Muscle layer of colon (tissue), 2 donors: ENCODE measurements at regions not wholly inside any gene's neighbourhood (a gene's known extent, or its start where the extent isn't known, plus 50 kb on each side); places are given as distances from the start of the nearest gene placed in this dataset.

ENCODE experiments used
- H3K27ac ChIP-seq: one replicate; pipeline ENCODE4 v1.7.0; 2013; ENCODE audit warnings: low read depth, mild to moderate bottlenecking, low read length, moderate library complexity
- H3K27me3 ChIP-seq, 2 donors: one replicate each; pipeline ENCODE4 v1.7.0; 2013; ENCODE audit warnings: low read length in 2 of 2, mild to moderate bottlenecking in 2 of 2; ENCODE audit not compliant: insufficient read depth in 2 of 2, control insufficient read depth in 1 of 2
- H3K36me3 ChIP-seq: one replicate; pipeline ENCODE4 v1.7.0; 2013; ENCODE audit warnings: mild to moderate bottlenecking, low read length; ENCODE audit not compliant: insufficient read depth
- H3K4me1 ChIP-seq: one replicate; pipeline ENCODE4 v1.7.0; 2013; ENCODE audit warnings: mild to moderate bottlenecking, low read length; ENCODE audit not compliant: insufficient read depth
- H3K4me3 ChIP-seq, 2 donors: one replicate each; pipeline ENCODE4 v1.7.0; 2013; ENCODE audit warnings: low read length in 2 of 2, low read depth in 1 of 2, mild to moderate bottlenecking in 1 of 2, moderate library complexity in 1 of 2
- H3K9ac ChIP-seq: one replicate; pipeline ENCODE4 v1.7.0; 2013; ENCODE audit warnings: low read length
- H3K9me3 ChIP-seq: one replicate; pipeline ENCODE4 v1.7.0; 2013; ENCODE audit warnings: mild to moderate bottlenecking, low read length
- donor health status: abdominal sarcoma.
- donor health status: Adenocarcinoma of cecum.

DNA sequence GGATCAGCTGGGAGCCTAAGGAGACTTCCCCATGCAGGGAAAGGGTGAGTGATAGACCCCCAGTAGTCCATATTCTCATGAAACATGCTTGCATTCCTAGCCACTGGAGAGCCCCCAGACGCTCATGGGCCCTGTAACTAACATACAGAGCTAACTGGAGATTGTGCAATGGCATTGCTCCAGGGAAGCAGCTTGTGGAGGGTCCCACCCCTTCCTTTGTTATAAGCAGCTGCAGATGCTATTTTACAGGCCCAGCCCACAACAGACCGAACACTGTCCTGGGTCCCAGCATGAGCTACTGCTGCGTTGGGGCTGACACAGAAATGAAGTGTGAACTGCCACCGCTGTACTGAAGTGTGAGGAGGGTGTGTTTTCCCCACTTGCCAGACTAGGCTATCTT lies 1465.7 kb upstream of the DIAPH2 start:
- Histone ChIP-seq H3K36me3 (no peaks in the 10 kb centered on the region), H3K9ac (no peak overlapping the region), H3K4me3 (no peak overlapping the region), H3K27me3 (no peaks in the 10 kb centered on the region), H3K27ac (no peak overlapping the region), H3K4me1 (no peaks in the 10 kb centered on the region), H3K9me3 (no peaks in the 10 kb centered on the region)

DNA sequence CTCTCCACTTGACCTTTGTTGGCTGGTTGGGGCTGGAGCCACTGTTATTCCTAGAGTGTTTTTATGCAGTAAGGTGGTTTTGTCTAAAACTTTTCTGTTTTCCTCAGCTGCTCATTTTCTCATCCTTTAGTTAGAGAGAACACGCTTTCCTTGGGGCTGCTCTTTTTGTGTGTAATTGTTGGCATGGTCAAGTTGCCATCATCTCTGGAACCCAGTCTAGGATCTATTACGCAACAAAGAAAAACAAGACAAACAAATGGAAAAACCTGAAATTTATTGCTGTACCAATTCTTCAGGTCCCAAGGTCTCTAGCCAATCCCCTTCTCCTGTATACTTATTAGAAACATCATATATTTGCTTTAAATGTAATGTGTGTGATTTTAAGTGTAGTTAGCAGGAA lies 1436.3 kb upstream of the DIAPH2 start:
- Histone ChIP-seq H3K27ac (no peak overlapping the region), H3K9me3 (no peaks in the 10 kb centered on the region), H3K4me1 (no peaks in the 10 kb centered on the region), H3K4me3 (no peak overlapping the region), H3K36me3 (no peaks in the 10 kb centered on the region), H3K27me3 (no peaks in the 10 kb centered on the region), H3K9ac (no peak overlapping the region)

DNA sequence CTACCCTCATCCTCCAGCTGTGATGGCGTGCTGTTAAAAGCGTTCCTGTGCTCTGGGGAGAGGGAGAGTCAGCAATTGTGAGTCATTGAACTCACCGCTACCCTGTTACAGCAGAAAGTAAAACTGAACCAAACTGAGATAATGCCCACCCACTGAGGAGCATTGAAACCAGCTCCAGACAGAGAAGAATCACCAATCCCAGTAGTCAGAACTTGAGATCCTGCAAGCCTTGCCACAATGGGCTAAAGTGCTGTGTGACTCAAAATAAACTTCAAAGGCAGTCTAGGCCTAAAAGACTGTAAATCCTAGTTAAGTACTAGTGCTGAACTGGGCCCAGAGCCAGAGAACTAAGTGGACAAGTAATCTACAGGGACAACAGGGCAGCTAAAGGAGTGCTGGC lies 1394.2 kb upstream of the DIAPH2 start:
- Histone ChIP-seq H3K36me3 (no peaks in the 10 kb centered on the region), H3K9me3 (no peaks in the 10 kb centered on the region), H3K27me3 (no peaks in the 10 kb centered on the region), H3K4me1 (no peaks in the 10 kb centered on the region), H3K4me3 (no peak overlapping the region), H3K27ac (no peak overlapping the region), H3K9ac (no peak overlapping the region)

DNA sequence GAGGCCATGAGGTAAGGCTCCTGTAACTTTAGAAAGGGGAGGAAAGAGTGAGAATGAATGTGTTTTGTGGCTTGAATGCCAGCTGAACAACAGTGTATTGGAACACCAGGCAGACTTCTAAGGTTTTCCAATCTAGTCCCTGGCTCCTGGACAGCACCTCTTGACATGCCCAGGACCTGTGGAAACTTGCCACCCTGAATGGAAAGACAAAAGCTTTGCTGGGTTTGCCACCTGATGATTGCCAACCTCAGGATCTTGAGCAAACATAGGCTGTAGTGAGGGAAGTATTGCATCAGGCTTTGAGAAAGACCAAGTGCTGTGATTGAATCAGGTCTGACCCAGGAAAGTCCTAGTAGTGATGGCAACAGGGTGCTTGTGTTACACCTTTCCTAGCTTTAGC lies 1393.1 kb upstream of the DIAPH2 start:
- Histone ChIP-seq H3K9me3 (no peaks in the 10 kb centered on the region), H3K36me3 (no peaks in the 10 kb centered on the region), H3K4me3 (no peak overlapping the region), H3K27ac (no peak overlapping the region), H3K9ac (no peak overlapping the region), H3K4me1 (no peaks in the 10 kb centered on the region), H3K27me3 (no peaks in the 10 kb centered on the region)

DNA sequence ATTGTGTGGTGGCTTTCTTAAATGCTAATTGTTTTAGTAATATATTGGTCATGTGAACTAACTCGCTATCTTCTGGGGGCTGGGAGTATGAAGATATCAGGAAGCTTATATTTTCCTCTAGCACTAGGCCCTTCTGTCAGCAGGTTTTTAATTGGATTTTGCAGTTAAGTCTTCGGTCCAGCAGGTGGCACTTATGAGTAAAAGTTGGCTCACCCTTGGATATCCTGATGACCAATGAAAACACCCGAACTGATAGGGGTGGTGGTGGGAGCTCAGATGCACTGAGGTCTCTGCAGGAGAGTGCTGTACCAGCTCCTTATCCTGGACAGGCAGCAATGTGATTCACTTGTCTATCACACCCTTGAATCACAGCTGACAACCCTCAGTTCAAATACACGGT lies 1365.8 kb upstream of the DIAPH2 start:
- no peak overlapping the region for H3K9ac ChIP-seq
- H3K4me3 ChIP-seq: no peak overlapping the region
- peaks cover 3 to 4% of the 10 kb centered on the region in 2 donors for H3K27me3 ChIP-seq
- H3K4me1 ChIP-seq: no peaks in the 10 kb centered on the region
- H3K27ac ChIP-seq: no peak overlapping the region
- no peaks in the 10 kb centered on the region for H3K9me3 ChIP-seq
- H3K36me3 ChIP-seq: no peaks in the 10 kb centered on the region

DNA sequence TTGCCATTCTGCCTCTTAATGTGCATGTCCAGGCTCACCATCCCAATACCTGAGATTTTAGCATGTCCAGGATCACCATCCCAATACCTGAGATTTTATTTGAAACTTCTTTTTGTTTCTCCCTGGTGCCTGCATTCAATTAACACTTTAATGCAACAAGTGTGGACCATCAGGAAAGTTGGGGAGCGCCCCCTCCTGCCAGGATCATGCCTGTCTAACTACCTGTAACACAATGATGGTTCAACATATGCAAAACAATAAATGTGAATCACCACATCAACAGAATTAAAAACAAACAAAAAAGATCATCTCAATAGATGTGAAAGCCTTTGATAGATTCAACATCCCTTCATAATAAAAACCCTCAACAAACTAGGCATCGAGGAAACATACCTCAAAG lies 1359.5 kb upstream of the DIAPH2 start:
- peaks cover 5% of the 10 kb centered on the region for H3K9me3 ChIP-seq
- H3K27me3 ChIP-seq: peaks cover 0 to 4% of the 10 kb centered on the region in 2 donors
- no peaks in the 10 kb centered on the region for H3K36me3 ChIP-seq
- H3K27ac ChIP-seq: no peak overlapping the region
- no peak overlapping the region for H3K9ac ChIP-seq
- H3K4me3 ChIP-seq: no peak overlapping the region
- H3K4me1 ChIP-seq: no peaks in the 10 kb centered on the region

DNA sequence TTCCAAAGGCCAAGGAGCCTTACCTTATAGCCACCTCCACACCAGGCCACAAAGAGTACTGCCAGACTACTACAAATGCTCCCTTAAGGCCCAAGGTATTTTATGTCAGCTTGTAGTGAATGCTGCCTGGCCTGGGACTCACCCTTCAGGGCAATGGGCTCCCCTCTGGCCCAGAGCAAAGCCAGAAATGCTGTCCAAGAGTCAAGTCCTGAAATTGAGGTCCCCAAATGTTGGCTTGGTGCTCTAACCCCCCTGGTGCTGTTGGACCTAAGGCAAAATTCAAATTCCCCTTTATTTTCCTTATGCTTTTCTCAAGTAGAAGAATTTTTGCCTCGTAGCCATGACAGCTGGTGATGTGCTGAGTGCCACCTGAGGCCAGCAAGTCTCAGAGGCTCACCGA lies 1354.3 kb upstream of the DIAPH2 start:
- Histone ChIP-seq H3K9ac (no peak overlapping the region), H3K27me3 (no peaks in the 10 kb centered on the region), H3K9me3 (peaks cover 5% of the 10 kb centered on the region), H3K4me3 (no peak overlapping the region), H3K36me3 (no peaks in the 10 kb centered on the region), H3K27ac (no peak overlapping the region), H3K4me1 (no peaks in the 10 kb centered on the region)

DNA sequence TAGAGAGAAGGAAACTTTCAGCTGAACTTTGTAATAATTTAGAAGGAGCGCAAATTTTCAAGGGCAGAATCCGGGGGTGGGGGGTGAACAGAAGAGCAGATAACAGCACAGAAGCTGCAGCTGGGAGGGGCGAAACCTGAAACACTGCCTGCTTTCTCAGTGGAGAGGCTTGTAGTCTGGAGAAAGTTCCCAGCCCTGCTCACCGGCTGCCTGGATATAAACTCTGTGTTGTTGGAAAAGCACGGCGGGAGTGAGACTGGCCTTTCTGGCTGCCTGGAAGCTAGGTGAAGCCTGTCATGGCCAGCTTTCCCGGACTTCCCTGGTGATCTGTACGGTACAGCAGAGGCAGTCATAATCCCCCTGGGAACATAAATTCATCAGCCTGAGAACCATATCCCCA lies 1352.1 kb upstream of the DIAPH2 start:
- Histone ChIP-seq H3K4me3 (no peak overlapping the region), H3K9me3 (peaks cover 5% of the 10 kb centered on the region), H3K36me3 (no peaks in the 10 kb centered on the region), H3K27me3 (no peaks in the 10 kb centered on the region), H3K27ac (no peak overlapping the region), H3K4me1 (no peaks in the 10 kb centered on the region), H3K9ac (no peak overlapping the region)

DNA sequence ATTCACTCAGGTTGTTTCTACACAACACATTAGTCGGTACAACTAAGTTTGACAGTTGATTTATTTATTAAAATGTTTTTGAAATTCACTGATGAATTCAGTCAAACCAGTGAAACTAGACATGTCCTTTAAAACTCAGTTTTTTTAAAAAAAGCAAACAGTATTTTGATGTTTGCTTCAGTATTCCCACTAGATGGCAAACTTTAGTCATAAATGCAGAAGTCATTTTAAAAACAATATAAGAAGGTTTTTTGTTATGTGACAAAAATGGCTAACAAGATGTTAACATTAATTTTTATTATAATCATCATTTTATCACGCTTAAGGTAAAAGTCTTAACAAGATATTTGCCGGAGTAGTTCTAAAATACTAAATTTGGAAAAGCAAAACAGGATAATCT lies 1337.8 kb upstream of the DIAPH2 start:
- H3K9ac ChIP-seq: no peak overlapping the region
- no peaks in the 10 kb centered on the region for H3K9me3 ChIP-seq
- H3K27ac ChIP-seq: no peak overlapping the region
- no peaks in the 10 kb centered on the region for H3K36me3 ChIP-seq
- H3K4me3 ChIP-seq: no peak overlapping the region
- H3K27me3 ChIP-seq: no peaks in the 10 kb centered on the region
- no peaks in the 10 kb centered on the region for H3K4me1 ChIP-seq

DNA sequence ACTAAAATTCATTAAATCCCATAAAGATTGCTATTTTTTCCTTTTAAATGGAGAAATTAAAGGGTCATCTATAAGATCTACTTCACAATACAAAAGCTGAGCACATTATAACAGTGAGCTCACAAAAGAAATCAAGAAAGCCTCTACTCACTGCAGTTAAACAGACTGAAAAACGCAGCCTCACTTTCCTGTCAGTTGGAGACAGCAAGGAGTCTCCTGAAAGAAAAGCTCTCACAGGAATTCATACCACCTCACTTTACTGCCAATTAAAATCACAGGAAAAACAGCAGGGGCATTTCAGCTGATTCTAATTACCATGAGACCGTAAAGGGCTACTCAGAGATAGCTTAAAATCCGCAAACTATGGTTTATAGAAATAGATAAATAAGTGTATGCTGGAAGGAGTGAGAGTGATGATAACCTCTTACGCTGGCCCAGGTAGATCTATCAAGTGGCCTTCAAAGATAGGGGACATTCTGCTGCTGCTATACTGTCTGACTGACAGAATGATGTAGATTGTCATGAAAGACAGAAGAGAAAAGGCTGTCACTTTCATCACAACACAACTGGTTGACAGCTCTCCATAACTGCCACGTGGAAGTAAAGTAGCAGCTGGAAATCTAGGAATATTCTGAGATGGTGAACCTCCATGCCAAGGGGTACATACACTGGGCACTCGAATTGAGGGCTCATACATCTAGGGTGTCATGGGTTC lies 1333.7 kb upstream of the DIAPH2 start:
- H3K9me3 ChIP-seq: no peaks in the 10 kb centered on the region
- no peaks in the 10 kb centered on the region for H3K4me1 ChIP-seq
- H3K27me3 ChIP-seq: no peaks in the 10 kb centered on the region
- H3K4me3 ChIP-seq: no peak overlapping the region
- H3K27ac ChIP-seq: no peak overlapping the region
- H3K9ac ChIP-seq: no peak overlapping the region
- H3K36me3 ChIP-seq: no peaks in the 10 kb centered on the region

DNA sequence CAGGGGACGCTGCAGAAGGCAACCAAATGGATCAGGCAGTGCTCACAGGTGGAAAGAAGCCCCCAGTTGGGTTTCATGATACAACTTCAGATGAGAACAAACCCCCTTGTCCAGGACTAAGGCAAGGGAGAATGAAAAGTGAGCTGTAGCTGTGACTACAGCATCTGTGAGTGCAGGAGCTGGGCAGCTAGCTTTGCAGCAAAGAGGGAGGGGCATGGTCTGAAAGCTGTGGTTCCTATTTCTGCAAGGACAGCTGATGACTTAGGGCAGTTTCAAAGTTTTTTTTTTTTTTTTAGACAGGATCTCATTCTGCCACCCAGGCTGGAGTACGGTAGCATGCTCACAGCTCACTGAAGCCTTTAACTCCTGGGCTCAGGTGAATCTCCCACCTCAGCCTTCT lies 1317.4 kb upstream of the DIAPH2 start:
- Histone ChIP-seq H3K9ac (no peak overlapping the region), H3K4me3 (no peak overlapping the region), H3K27ac (no peak overlapping the region), H3K27me3 (no peaks in the 10 kb centered on the region), H3K4me1 (no peaks in the 10 kb centered on the region), H3K9me3 (no peaks in the 10 kb centered on the region), H3K36me3 (no peaks in the 10 kb centered on the region)

DNA sequence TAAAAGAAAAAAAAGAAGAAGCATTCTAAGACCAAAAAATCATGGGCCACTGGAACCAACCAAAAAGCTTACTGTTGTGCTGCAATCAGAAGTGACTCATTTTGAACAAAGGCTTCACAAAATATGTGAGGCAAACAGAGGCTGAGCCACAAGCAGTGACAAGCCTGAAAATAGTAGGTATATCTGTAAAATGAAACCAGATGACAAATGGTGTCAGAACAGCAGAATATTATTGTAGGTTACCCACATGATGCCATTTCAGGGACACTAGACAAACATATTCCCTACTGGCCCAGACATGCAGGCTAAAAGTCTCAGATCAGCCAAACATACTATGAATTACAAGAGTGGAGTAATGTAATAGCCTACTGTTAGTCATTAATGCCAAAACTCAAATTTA lies 1301.8 kb upstream of the DIAPH2 start:
- Histone ChIP-seq H3K4me3 (no peak overlapping the region), H3K27ac (no peak overlapping the region), H3K9ac (no peak overlapping the region), H3K9me3 (no peaks in the 10 kb centered on the region), H3K4me1 (no peaks in the 10 kb centered on the region), H3K36me3 (no peaks in the 10 kb centered on the region), H3K27me3 (no peaks in the 10 kb centered on the region)
